Activated CD8-positive, alpha-beta T cell treated with anti-CD3 and anti-CD28 coated beads, Interleukin-2, amount 10 ng/mL, durations not matched to agents 7 days and 5 days (primary cell): ENCODE measurements at regions not wholly inside any gene's neighbourhood (a gene's known extent, or its start where the extent isn't known, plus 50 kb on each side); places are given as distances from the start of the nearest gene placed in this dataset.
"Not testable (repeated sequence)": the region's sequence is repeated elsewhere in the genome, so short reads cannot be mapped to it uniquely, and the experiment has no call there.

Experiments used
- ATAC-seq: fragments of 150-1000 bp; cut with Tn5 transposase; one replicate; pipeline ENCODE4 v1.10.0; 2021; ENCODE audit warnings: moderate library complexity
- CTCF ChIA-PET: fragments of 350-600 bp; sonication (Branson Sonifier 250); formaldehyde crosslinking; loops from one replicate; lab custom pipeline; 2021; ENCODE audit warnings: antibody characterized with exemption; lab: Charles Lee
- POLR2A ChIA-PET: fragments of 350-600 bp; sonication (Branson Sonifier 250); formaldehyde crosslinking; loops from one replicate; lab custom pipeline; 2021; ENCODE audit warnings: antibody characterized with exemption; lab: Charles Lee
- DNase-seq: peaks from one replicate; pipeline ENCODE4 v3.0.0-alpha.2; 2020
- H3K27ac Mint-ChIP-seq: one replicate; pipeline ENCODE4 v1.8.0; 2021; ENCODE audit warnings: mild to moderate bottlenecking, mixed read lengths
- H3K27me3 Mint-ChIP-seq: one replicate; pipeline ENCODE4 v1.8.0; 2021; ENCODE audit warnings: low read depth, mixed read lengths
- H3K36me3 Mint-ChIP-seq: one replicate; pipeline ENCODE4 v1.8.0; 2021; ENCODE audit warnings: low read depth, mixed read lengths
- H3K4me1 Mint-ChIP-seq: one replicate; pipeline ENCODE4 v1.8.0; 2021; ENCODE audit warnings: low read depth, mixed read lengths
- H3K4me3 Mint-ChIP-seq: one replicate; pipeline ENCODE4 v1.8.0; 2021; ENCODE audit warnings: mild to moderate bottlenecking, mixed read lengths
- H3K9me3 Mint-ChIP-seq: one replicate; pipeline ENCODE4 v1.8.0; 2022; ENCODE audit warnings: mixed read lengths; ENCODE audit not compliant: insufficient read depth

DNA sequence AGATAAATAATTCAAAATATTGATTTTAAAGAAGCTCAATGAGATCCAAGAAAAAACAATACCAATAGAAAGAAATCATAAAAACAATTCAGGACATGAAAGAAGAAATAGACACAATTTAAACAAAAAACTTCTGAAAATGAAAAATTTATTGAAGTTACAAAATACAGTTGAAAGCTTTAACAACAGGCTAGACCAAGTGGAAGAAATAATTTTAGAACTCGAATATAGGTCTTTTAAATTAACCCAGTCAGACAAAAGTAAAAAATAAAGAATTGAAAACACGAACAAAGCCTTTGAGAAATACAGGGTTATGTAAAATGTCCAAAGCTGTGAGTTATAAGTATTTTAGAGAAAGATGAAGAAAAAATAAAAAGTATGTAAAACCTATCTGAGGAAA, 152.4 kb upstream of the SMIM30 start:
- ChIA-PET POLR2A (no interaction called here), CTCF (no interaction called here)
- Mint-ChIP-seq H3K9me3 (peaks cover 10% of the 10 kb centered on the region), H3K36me3 (no peaks in the 10 kb centered on the region), H3K4me1 (no peaks in the 10 kb centered on the region), H3K4me3 (no peak overlapping the region), H3K27ac (no peak overlapping the region), H3K27me3 (no peaks in the 10 kb centered on the region)
- DNase-seq, result no peak
- no peak for ATAC-seq

DNA sequence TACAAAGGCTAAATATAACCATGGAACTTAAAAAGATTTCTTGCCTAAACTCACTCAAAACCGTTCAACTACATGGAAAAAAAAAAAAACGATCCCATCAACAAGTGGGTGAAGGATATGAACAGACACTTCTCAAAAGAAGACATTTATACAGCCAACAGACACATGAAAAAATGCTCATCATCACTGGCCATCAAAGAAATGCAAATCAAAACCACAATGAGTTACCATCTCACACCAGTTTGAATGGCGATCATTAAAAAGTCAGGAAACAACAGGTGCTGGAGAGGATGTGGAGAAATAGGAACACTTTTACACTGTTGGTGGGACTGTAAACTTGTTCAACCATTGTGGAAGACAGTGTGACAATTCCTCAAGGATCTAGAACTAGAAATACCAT, 151.2 kb upstream of the SMIM30 start:
- not testable (repeated sequence) for H3K27me3 Mint-ChIP-seq

DNA sequence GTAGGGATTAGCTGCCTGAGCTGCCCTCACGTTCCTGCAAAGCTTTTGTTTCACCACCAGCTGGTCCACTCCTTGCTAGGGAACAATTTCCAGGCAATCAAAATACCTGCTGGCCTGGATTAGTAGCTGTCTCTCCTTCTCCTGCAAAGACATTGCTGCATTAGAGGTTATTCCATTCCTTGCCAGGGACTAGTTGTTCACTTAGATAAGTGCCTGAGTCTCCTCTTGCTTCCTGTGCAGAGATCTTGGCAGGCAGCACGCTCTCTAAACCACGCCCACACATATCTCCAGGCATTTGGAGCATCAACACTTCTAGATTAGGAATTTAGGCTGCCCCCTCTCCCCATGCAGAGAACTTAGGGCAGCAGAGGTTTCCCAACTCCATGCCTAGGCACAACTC, 150.4 kb upstream of the SMIM30 start:
- POLR2A ChIA-PET, result no interaction called here
- Mint-ChIP-seq H3K36me3 (no peaks in the 10 kb centered on the region), H3K4me3 (no peak overlapping the region), H3K9me3 (peaks cover 10% of the 10 kb centered on the region), H3K27me3 (no peaks in the 10 kb centered on the region), H3K4me1 (no peaks in the 10 kb centered on the region), H3K27ac (no peak overlapping the region)
- CTCF ChIA-PET, result no interaction called here
- ATAC-seq (no peak), DNase-seq (no peak)

More for the DNA sequence above, 151.2 kb upstream of the SMIM30 start:
- POLR2A ChIA-PET, DNase-seq, H3K4me3 Mint-ChIP-seq, H3K9me3 Mint-ChIP-seq, H3K27ac Mint-ChIP-seq, H3K36me3 Mint-ChIP-seq, ATAC-seq, H3K4me1 Mint-ChIP-seq, CTCF ChIA-PET: not testable (repeated sequence)

DNA sequence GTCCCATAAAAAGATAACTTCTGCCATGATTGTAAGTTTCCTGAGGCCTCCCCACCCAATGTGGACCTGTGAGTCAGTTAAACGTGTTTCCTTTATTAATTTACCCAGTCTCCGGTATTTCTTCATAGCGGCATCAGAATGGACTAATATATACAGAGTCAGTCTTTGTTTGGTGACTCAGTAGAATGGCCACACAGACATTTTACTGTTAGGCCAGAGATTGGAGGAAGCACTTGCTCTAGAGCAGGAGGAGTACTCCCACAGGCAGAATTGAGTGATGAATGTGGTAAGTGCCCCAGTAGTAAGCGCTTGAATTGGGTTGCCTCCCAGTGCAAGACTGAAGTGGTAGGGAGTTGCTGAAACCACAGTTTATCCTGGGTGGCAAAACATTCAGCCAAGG, 149.5 kb upstream of the SMIM30 start:
- H3K9me3 Mint-ChIP-seq, result peaks cover 10% of the 10 kb centered on the region
- no peaks in the 10 kb centered on the region for H3K27me3 Mint-ChIP-seq
- ATAC-seq, result no peak
- H3K4me1 Mint-ChIP-seq, result no peaks in the 10 kb centered on the region
- no peak overlapping the region for H3K27ac Mint-ChIP-seq
- DNase-seq, result no peak
- CTCF ChIA-PET, result no interaction called here
- no peak overlapping the region for H3K4me3 Mint-ChIP-seq
- POLR2A ChIA-PET, result no interaction called here
- H3K36me3 Mint-ChIP-seq, result no peaks in the 10 kb centered on the region

DNA sequence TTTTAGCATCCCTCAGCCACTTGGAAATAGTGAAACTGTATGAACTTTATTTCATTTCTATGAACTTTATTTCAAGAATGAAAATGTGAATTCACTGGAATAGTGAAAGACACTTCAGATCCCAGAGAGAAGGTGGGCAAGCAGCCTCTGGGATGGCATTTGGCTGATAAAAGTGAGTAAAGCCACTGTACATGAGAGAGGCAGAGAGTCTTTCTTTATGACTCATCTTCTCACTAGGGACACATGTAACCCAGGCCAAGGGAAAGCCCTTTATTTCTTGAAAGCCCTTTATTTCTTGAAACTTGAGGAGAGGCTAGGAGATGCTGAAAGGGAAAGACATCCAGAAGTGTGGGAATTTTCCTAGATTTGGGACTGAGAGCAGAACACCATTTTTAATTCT, 148.9 kb upstream of the SMIM30 start:
- ATAC-seq, result no peak
- CTCF ChIA-PET, result no interaction called here
- Mint-ChIP-seq H3K27ac (no peak overlapping the region), H3K36me3 (no peaks in the 10 kb centered on the region), H3K27me3 (no peaks in the 10 kb centered on the region), H3K9me3 (peaks cover 10% of the 10 kb centered on the region), H3K4me1 (no peaks in the 10 kb centered on the region), H3K4me3 (no peak overlapping the region)
- POLR2A ChIA-PET, result no interaction called here
- DNase-seq, result no peak

DNA sequence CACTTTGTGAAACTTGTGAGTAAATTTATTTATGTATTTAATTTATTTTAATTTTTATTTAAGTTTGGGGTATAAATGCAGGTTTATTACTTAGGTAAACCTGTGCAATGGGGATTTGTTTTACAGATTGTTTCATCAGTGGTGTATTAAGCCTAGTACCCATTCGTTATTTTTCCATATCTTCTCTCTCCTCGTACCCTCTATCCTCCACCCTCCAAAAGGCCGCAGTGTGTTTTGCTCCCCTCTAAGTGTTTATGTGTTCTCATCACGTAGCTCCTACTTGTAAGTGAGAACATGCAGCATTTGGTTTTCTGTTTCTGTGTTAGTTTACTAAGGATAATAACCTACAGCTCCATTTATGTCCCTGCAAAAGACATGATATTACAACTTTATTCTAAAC, 145.4 kb upstream of the SMIM30 start:
- POLR2A ChIA-PET, result no interaction called here

DNA sequence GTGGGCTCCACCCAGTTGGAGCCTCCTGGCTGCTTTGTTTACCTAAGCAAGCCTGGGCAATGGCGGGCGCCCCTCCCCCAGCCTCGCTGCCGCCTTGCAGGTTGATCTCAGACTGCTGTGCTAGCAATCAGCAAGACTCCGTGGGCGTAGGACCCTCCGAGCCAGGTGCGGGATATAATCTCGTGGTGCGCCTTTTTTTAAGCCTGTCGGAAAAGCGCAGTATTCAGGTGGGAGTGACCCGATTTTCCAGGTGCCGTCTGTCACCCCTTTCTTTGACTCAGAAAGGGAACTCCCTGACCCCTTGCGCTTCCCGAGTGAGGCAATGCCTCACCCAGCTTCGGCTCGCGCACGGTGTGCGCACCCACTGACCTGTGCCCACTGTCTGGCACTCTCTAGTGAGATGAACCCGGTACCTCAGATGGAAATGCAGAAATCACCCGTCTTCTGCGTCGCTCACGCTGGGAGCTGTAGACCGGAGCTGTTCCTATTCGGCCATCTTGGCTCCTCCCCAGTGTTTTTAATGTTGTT, 144.9 kb upstream of the SMIM30 start:
- H3K4me1 Mint-ChIP-seq, POLR2A ChIA-PET, CTCF ChIA-PET, H3K36me3 Mint-ChIP-seq, H3K9me3 Mint-ChIP-seq, ATAC-seq, DNase-seq, H3K4me3 Mint-ChIP-seq, H3K27ac Mint-ChIP-seq, H3K27me3 Mint-ChIP-seq: not testable (repeated sequence)

More for the DNA sequence above, 145.4 kb upstream of the SMIM30 start:
- Mint-ChIP-seq H3K9me3 (no peaks in the 10 kb centered on the region), H3K27ac (no peak overlapping the region), H3K4me1 (no peaks in the 10 kb centered on the region), H3K4me3 (no peak overlapping the region), H3K27me3 (no peaks in the 10 kb centered on the region), H3K36me3 (no peaks in the 10 kb centered on the region)
- ATAC-seq, result no peak
- CTCF ChIA-PET, result no interaction called here
- no peak for DNase-seq

DNA sequence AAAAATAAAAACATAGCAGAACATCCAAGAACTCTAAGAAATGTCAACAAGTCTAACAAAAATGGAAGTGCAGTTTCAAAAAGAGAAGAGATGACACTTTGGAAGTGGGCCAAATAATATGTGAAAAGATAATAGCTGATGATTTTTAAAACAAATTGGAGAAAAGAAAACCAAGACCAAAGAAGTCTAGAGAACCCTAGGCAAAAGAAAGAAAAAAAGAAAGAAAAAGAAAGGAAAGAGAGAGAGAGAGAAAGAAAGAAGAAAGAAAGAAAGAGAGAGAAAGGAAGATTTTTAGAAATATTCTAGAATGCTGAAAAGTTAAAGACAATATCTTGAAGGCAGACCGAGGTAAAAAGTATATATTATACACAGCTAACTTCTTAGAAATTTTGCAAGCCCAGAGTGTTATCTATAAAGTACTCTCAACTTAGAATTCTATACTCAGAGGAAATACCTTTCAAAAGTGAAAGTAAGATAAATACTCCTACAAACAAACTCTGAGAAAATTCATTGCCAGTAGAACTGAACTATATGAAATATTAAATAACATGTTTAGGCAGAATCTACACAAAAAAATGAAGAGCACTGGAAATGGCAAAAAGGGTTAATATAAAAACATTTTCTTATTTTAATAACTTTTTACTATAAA, 138.7 kb upstream of the SMIM30 start:
- Mint-ChIP-seq H3K27me3 (no peaks in the 10 kb centered on the region), H3K4me3 (no peak overlapping the region), H3K4me1 (no peaks in the 10 kb centered on the region), H3K27ac (no peak overlapping the region), H3K36me3 (no peaks in the 10 kb centered on the region), H3K9me3 (no peaks in the 10 kb centered on the region)
- ChIA-PET CTCF (no interaction called here), POLR2A (no interaction called here)
- DNase-seq (no peak), ATAC-seq (no peak)

DNA sequence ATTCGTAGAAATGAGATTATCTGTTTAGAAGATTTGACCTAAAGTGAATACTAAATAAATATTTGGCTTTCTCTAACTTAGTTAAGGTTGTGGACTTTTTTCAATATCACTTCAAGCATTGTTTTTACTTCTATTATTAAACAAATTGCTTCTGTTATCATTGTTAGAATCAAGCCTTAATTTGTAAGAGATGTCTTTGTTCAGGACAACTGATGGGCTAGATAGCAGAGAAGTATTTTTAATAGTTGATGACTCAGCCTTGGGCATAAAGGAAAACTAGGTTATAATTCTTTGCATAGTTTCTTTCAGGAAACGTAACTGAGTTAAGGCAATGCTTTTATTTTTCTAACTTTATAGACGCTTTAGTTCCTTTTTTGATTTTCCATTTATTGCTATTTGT, 128.8 kb upstream of the SMIM30 start:
- H3K9me3 Mint-ChIP-seq, result no peaks in the 10 kb centered on the region
- no peak for DNase-seq
- ChIA-PET POLR2A (no interaction called here), CTCF (no interaction called here)
- ATAC-seq, result no peak
- H3K27me3 Mint-ChIP-seq, result no peaks in the 10 kb centered on the region
- H3K4me1 Mint-ChIP-seq, result no peaks in the 10 kb centered on the region
- H3K36me3 Mint-ChIP-seq, result no peaks in the 10 kb centered on the region
- H3K4me3 Mint-ChIP-seq, result no peak overlapping the region
- no peak overlapping the region for H3K27ac Mint-ChIP-seq

DNA sequence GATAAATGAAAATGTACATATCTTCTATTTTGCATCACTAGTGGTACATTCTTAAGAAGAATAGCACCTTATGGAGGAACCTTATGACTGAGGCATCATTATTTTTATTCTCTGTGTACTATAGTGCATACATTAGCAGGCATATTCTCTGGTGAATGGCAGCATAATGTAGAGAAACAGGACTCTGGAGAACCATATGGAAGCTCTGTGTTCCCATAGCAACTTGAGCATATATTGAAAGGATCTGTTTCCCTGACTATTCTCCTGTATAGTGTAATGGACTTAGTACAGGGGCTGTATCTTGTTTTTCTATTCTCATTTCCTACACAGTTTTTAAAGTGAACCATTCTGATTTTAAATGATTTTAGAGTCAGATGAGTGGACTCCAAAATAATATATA, 128.4 kb upstream of the SMIM30 start:
- Mint-ChIP-seq H3K27ac (no peak overlapping the region), H3K27me3 (no peaks in the 10 kb centered on the region), H3K4me3 (no peak overlapping the region), H3K36me3 (no peaks in the 10 kb centered on the region), H3K4me1 (no peaks in the 10 kb centered on the region), H3K9me3 (no peaks in the 10 kb centered on the region)
- ATAC-seq (no peak), DNase-seq (no peak)
- ChIA-PET CTCF (no interaction called here), POLR2A (no interaction called here)

DNA sequence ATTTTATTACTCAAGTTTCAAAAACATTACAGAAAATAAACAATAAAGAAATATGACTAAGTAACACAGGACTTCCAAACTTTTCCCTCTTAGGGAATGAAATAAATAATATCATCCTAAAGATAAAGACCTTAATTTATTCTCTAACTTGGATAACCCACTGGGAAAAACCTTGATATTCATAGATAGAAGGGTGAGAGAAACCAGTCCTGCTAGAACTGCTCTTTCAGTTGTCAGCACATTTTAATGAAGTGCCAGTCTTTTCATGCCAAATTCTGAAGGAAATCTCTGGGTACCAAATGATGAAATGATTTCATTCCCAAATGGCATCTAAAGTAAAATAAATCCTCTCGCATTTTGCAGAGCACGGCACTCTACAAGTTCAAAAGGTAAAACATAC, 114.5 kb upstream of the SMIM30 start:
- H3K4me3 Mint-ChIP-seq, result no peak overlapping the region
- H3K4me1 Mint-ChIP-seq, result no peaks in the 10 kb centered on the region
- POLR2A ChIA-PET, result no interaction called here
- H3K36me3 Mint-ChIP-seq, result no peaks in the 10 kb centered on the region
- H3K27ac Mint-ChIP-seq, result no peak overlapping the region
- ATAC-seq (no peak), DNase-seq (no peak)
- CTCF ChIA-PET, result no interaction called here
- H3K27me3 Mint-ChIP-seq, result no peaks in the 10 kb centered on the region
- H3K9me3 Mint-ChIP-seq, result no peaks in the 10 kb centered on the region

DNA sequence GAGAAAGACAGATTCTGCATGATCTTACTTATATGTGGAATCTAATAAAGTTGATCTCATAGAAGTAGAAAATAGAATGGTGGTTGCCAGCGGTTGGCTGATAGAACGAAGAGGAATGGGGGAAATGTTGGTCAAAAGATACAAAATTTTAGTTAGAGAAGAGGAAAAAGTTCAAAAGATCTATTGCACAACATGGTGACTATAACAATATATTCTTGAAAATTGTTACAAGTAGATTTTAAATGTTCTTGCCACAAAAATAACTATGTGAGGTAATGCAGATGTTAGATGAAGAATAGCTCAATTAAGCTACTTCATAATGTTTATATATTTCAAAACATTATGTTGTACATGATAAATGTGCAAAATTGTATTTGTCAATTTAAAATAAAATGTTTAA, 112.3 kb upstream of the SMIM30 start:
- H3K4me3 Mint-ChIP-seq, result no peak overlapping the region
- H3K4me1 Mint-ChIP-seq, result no peaks in the 10 kb centered on the region
- no peaks in the 10 kb centered on the region for H3K9me3 Mint-ChIP-seq
- ATAC-seq (no peak), DNase-seq (no peak)
- H3K27ac Mint-ChIP-seq, result no peak overlapping the region
- ChIA-PET CTCF (no interaction called here), POLR2A (no interaction called here)
- H3K36me3 Mint-ChIP-seq, result no peaks in the 10 kb centered on the region
- H3K27me3 Mint-ChIP-seq, result no peaks in the 10 kb centered on the region

DNA sequence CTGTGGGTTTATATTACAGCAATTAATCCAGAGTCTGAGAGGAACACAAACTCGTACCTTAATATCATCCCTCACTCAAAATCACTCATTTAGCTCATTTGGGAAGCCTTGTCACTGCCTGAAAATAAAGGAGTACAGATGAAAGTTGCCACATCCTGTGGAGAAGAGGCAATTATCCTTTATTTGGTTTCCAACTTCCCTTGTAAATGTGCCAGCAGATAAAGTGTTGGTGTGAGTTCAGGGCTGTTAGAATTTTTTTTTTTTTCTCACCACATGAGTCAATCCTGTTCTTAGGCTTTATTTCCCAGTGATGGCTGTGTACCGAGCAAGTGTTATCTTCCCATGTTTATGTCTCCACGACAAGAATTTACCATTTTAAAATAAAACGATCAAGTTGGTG, 99.0 kb upstream of the SMIM30 start:
- Mint-ChIP-seq H3K4me1 (no peaks in the 10 kb centered on the region), H3K9me3 (no peaks in the 10 kb centered on the region), H3K27me3 (no peaks in the 10 kb centered on the region), H3K4me3 (no peak overlapping the region), H3K27ac (no peak overlapping the region), H3K36me3 (no peaks in the 10 kb centered on the region)
- ATAC-seq (no peak), DNase-seq (no peak)
- POLR2A ChIA-PET, result no interaction called here
- CTCF ChIA-PET, result no interaction called here
